Left ventricle myocardium inferior (tissue), 1 donor: ENCODE measurements at regions not wholly inside any gene's neighbourhood (a gene's known extent, or its start where the extent isn't known, plus 50 kb on each side); places are given as distances from the start of the nearest gene placed in this dataset.

Experiments used
- DNase-seq: peaks from one replicate; pipeline ENCODE4 v3.0.0-alpha.2; 2020
- H3K27ac ChIP-seq: fragments of 200-600 bp; replicated peaks from 2 replicates; pipeline ENCODE4 v1.8.0; 2021
- H3K27me3 ChIP-seq: fragments of 200-600 bp; 2 replicates; pipeline ENCODE4 v1.8.0; 2021; ENCODE audit warnings: low read depth
- H3K36me3 ChIP-seq: fragments of 200-600 bp; 2 replicates; pipeline ENCODE4 v1.8.0; 2021
- H3K4me1 ChIP-seq: fragments of 200-600 bp; 2 replicates; pipeline ENCODE4 v1.8.0; 2021
- H3K4me3 ChIP-seq: fragments of 200-600 bp; 2 replicates; pipeline ENCODE4 v1.8.0; 2021; ENCODE audit warnings: mild to moderate bottlenecking, moderate library complexity
- H3K9me3 ChIP-seq: fragments of 200-600 bp; replicated peaks from 2 replicates; pipeline ENCODE4 v1.8.0; 2021
- intact Hi-C: fragments of 100-400 bp; cut with micrococcal nuclease; formaldehyde crosslinking; loops from one replicate; pipeline ENCODE4 v1.11.0; 2022
- TF ChIP-seq, protein P1 (sequence below): fragments of 200-600 bp; IDR thresholded peaks from 2 replicates; pipeline ENCODE4 v1.8.0; 2021; ENCODE audit warnings: antibody characterized with exemption, mild to moderate bottlenecking, borderline replicate concordance
- donor health status: DM: no; HTN: yes; CAD: no; lungs with severe emphysema.

DNA sequence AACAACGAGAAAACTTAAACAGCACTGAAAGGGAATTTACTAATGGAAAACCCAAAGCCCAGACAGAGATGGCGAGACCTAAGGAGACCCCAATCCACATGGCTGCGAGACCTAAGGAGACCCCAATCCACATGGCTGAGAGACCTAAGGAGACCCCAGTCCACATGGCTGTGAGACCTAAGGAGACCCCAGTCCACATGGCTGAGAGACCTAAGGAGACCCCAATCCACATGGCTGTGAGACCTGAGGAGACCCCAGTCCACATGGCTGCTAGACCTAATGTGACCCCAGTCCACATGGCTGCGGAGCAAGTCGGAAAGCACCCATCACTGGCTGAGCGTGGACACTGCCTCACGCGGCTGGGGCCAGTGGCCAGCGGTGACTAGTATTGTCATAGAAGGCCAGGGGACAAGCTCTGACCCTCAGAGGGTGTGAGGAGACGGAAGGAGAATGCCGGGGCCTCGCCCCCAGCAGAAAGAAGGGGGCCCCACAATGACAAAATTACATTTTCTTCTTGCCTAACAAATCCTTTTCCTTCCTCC lies 241.8 kb downstream of the C16orf95 start:
- H3K4me3 ChIP-seq: no peak overlapping the region
- TF ChIP-seq, protein P1, sequence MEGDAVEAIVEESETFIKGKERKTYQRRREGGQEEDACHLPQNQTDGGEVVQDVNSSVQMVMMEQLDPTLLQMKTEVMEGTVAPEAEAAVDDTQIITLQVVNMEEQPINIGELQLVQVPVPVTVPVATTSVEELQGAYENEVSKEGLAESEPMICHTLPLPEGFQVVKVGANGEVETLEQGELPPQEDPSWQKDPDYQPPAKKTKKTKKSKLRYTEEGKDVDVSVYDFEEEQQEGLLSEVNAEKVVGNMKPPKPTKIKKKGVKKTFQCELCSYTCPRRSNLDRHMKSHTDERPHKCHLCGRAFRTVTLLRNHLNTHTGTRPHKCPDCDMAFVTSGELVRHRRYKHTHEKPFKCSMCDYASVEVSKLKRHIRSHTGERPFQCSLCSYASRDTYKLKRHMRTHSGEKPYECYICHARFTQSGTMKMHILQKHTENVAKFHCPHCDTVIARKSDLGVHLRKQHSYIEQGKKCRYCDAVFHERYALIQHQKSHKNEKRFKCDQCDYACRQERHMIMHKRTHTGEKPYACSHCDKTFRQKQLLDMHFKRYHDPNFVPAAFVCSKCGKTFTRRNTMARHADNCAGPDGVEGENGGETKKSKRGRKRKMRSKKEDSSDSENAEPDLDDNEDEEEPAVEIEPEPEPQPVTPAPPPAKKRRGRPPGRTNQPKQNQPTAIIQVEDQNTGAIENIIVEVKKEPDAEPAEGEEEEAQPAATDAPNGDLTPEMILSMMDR: no peak
- H3K27ac ChIP-seq: no peak overlapping the region
- peaks cover 13% of the 10 kb centered on the region for H3K9me3 ChIP-seq
- no peaks in the 10 kb centered on the region for H3K36me3 ChIP-seq
- intact Hi-C loops: no loop called here
- no peak for DNase-seq
- H3K27me3 ChIP-seq: peaks cover 61% of the 10 kb centered on the region
- no peaks in the 10 kb centered on the region for H3K4me1 ChIP-seq

DNA sequence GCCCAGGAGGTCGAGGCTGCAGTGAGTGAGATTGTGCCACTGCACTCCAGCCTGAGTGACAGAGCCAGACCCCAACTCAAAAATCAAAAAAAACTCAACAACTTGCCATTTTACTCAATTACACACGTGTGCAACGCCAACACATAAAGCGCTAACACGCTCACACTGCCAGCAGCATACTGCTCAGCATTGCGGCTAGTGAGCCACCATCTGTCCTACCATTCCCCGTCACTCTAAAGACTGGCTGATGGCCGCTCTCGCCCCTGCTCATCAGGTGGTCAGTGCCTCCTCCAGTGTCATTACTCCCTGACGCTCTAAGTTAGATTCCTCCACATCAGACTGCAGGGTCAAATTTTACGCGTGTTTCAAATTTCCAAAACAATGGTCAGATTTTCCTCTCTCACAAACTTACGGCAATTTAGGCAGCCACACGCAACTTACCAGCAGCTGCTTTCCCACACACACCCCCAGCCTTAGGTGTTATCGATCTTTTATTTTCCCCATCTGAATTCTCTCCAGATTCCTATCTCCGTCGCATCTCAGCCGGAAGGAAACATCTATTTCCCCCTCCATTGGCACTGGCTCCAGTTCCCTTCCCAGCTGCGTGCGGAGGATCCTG lies 240.8 kb downstream of the C16orf95 start:
- H3K9me3 ChIP-seq: peaks cover 23% of the 10 kb centered on the region
- H3K27ac ChIP-seq: no peak overlapping the region
- H3K4me1 ChIP-seq: no peaks in the 10 kb centered on the region
- no peaks in the 10 kb centered on the region for H3K36me3 ChIP-seq
- intact Hi-C loops: no loop called here
- no peak overlapping the region for H3K4me3 ChIP-seq
- TF ChIP-seq, protein P1: no peak
- DNase-seq: no peak
- H3K27me3 ChIP-seq: peaks cover 51% of the 10 kb centered on the region

DNA sequence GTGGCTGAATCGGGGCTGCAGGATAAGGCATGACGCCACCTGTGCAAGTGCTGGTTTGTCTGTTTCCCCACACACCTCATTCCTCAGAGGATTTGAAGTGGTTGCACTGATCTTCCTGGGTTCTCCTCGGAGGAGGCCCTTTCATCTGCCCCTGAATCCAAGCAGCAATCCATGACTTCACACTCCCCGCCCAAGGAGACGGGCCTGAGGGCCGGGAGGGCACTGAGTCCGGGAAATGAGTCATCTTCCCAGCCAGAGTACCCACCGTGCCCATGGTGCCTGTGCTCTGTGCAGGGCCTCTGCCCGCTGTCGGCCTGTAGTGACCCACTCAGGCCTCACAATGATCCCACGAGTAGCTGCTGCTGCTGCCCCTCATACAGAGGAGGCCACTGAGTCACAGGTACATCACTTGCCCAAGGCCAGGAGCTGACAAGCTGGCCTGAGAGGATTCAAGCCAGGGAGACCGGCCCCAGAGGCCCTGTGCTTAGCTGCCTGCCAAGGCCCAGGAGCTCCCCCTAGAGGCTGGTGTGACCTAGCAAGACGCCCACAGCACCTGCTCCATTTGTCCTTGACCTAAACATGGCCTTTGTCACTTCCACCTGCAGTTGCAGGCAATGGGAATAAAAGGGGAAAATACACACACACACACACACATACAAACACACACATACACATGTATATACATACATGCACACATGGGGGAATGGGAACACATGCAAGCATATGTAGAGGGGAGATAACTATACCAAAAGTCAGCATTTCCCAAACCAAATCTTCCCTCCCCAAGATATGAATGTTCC lies 240.0 kb downstream of the C16orf95 start:
- intact Hi-C loops: no loop called here
- DNase-seq: peak; percentile 48

DNA sequence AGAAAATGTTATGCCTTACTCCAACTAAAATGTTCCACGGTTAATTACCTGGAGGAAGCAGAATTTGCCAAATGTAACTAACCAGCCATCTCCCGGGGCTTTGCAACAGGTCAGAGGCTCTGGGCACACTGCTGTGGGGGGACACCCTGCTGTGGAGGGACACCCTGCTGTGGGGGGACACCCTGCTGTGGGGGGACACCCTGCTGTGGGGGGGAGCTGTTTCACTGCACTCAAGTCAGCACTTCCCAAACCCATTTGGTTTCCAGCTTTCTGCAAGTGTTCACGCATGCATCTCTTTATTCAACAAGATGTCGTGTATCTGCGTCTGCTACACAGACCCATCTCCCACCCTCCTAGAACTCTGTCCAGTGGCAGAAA lies 239.5 kb downstream of the C16orf95 start:
- H3K4me1 ChIP-seq: no peaks in the 10 kb centered on the region
- no peak for DNase-seq
- no peaks in the 10 kb centered on the region for H3K36me3 ChIP-seq
- no peak overlapping the region for H3K4me3 ChIP-seq
- TF ChIP-seq, protein P1: no peak
- H3K9me3 ChIP-seq: peaks cover 31% of the 10 kb centered on the region
- H3K27me3 ChIP-seq: peaks cover 38% of the 10 kb centered on the region
- no peak overlapping the region for H3K27ac ChIP-seq
- intact Hi-C loops: no loop called here

More for the DNA sequence above, 240.0 kb downstream of the C16orf95 start:
- Histone ChIP-seq H3K9me3 (peaks cover 31% of the 10 kb centered on the region), H3K27me3 (peaks cover 44% of the 10 kb centered on the region), H3K4me3 (no peak overlapping the region), H3K27ac (no peak overlapping the region), H3K36me3 (no peaks in the 10 kb centered on the region), H3K4me1 (no peaks in the 10 kb centered on the region)
- TF ChIP-seq, protein P1: peak; percentile 61

DNA sequence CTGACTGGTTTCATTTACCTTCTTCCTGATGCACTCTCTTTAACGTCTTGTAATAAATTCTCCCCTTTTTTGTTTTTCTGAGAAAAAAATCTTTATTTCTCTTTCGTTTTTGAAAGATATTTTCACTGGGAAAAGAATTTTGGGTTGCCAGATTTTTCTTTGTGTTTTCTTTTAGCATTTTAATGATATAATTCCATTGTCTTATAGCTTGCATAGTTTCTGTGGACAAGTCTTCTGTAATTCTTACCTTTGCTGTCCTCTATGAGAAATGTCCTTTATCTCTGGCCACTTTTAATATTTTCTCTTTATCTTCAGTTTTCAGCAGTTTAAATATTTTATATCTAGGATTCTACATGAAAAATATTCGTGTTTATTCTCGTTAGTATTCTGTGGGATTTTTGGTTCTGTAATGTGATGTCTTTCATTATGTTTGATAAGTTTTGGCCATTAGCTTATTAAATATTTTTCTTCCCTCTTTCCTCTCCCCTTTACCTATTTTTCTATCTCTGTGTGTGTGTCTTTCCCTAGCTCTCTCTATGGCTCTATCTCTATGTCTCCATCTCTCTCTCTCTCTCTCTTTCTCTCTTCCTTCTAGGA lies 236.5 kb downstream of the C16orf95 start:
- H3K36me3 ChIP-seq: no peaks in the 10 kb centered on the region
- no peak overlapping the region for H3K4me3 ChIP-seq
- peaks cover 47% of the 10 kb centered on the region for H3K9me3 ChIP-seq
- DNase-seq: no peak
- H3K27ac ChIP-seq: no peak overlapping the region
- H3K4me1 ChIP-seq: no peaks in the 10 kb centered on the region
- H3K27me3 ChIP-seq: peaks cover 26% of the 10 kb centered on the region
- TF ChIP-seq, protein P1: no peak
- intact Hi-C loops: no loop called here
